Lower leg skin (tissue), 4 donors: ENCODE measurements at regions not wholly inside any gene's neighbourhood (a gene's known extent, or its start where the extent isn't known, plus 50 kb on each side); places are given as distances from the start of the nearest gene placed in this dataset.

Source experiments
- DNase-seq, 2 donors: peaks; one replicate each; pipeline ENCODE4 v3.0.0-alpha.2; 2019; ENCODE audit warnings: low spot score in 2 of 2
- H3K4me3 ChIP-seq: fragments of 200-600 bp; sonication (generic); 2 replicates; pipeline ENCODE4 v1.5.1; 2017; ENCODE audit warnings: mild to moderate bottlenecking, low read depth; ENCODE audit not compliant: poor library complexity, severe bottlenecking
- POLR2A ChIP-seq, 2 donors: fragments of 450-650 bp; IDR thresholded peaks; one replicate each; pipeline ENCODE4 v1.6.1; 2016 to 2017; ENCODE audit warnings: antibody characterized with exemption in 2 of 2, mild to moderate bottlenecking in 1 of 2, moderate library complexity in 1 of 2
- WGBS, 2 donors: methylation state at CpG; one replicate each; pipeline ENCODE4 v1.1.5; 2018; 5-methylcytosine and 5-hydroxymethylcytosine counted together
- intact Hi-C: fragments of 100-400 bp; cut with DNase I; formaldehyde crosslinking; loops from one replicate; pipeline ENCODE4 v1.15.0; 2023; ENCODE audit warnings: low total_unique reads
- TF ChIP-seq, protein P1 (sequence below), 3 donors: fragments of 450-650 bp; IDR thresholded peaks; one replicate each; pipeline ENCODE4 v1.5.1; 2016; ENCODE audit warnings: antibody characterized with exemption in 3 of 3, mild to moderate bottlenecking in 3 of 3, moderate library complexity in 2 of 3

DNA sequence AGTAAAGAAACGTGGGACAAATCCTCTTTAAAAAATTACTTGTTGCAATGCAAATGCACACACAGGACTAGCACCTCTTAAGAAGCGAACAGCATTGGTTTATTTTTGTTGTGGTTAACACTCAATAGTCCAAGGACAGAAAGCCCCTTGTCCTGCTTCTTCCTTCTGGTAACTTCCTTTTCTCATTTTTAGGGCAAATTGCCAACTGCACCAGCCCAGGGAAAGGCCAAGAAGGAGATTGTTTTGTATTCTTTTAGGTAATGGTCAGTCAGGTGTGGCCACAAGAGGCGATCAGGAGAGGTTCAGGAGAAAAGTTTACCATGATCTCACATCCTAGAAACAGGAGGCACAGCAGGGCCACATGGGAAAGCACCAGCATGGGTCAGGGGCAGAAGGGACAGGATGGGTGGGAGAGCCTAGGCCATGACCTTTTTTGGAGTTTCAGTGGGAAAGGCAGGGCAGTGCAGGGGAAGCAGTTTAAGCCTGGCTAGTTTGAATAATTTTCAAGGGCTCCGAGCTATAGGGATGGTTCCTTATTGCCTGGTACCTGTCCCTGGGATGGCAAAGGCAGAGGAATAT lies 73.0 kb downstream of the CHRNA1 start:
- no peak overlapping the region for H3K4me3 ChIP-seq
- 71 to 74% methylated on average over 4 of the region's 4 CpGs for WGBS, 2 donors
- intact Hi-C loops = no loop called here
- no peak for DNase-seq
- TF ChIP-seq, protein P1, sequence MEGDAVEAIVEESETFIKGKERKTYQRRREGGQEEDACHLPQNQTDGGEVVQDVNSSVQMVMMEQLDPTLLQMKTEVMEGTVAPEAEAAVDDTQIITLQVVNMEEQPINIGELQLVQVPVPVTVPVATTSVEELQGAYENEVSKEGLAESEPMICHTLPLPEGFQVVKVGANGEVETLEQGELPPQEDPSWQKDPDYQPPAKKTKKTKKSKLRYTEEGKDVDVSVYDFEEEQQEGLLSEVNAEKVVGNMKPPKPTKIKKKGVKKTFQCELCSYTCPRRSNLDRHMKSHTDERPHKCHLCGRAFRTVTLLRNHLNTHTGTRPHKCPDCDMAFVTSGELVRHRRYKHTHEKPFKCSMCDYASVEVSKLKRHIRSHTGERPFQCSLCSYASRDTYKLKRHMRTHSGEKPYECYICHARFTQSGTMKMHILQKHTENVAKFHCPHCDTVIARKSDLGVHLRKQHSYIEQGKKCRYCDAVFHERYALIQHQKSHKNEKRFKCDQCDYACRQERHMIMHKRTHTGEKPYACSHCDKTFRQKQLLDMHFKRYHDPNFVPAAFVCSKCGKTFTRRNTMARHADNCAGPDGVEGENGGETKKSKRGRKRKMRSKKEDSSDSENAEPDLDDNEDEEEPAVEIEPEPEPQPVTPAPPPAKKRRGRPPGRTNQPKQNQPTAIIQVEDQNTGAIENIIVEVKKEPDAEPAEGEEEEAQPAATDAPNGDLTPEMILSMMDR (IDR thresholded peaks at IDR 0.05) = no peak
- TF ChIP-seq POLR2A (IDR thresholded peaks at IDR 0.05) = no peak

DNA sequence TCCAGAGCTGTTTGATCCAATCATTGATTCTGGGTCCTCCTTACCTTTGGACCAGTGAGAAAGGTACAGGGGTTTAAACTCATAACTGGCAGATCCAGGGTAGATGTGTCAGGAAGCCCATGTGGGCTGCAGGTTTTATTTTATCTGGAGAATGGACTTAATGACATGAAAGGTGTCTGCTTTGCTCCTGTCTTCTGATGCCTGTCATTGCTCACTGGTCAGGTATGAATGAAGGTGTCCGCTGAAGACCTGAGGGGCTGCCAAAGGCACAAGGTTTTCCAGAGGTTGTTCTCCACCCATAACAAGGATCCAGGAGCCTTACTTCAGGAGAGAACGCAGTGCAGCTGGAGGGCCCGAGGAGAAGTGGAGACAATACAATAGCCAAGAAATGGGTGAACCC lies 74.2 kb downstream of the CHRNA1 start:
- intact Hi-C loops = no loop called here
- H3K4me3 ChIP-seq = no peak overlapping the region
- 91 to 97% methylated on average over 3 of the region's 3 CpGs for WGBS, 2 donors
- DNase-seq = no peak
- TF ChIP-seq, protein P1 (IDR thresholded peaks at IDR 0.05) = no peak
- no peak for TF ChIP-seq POLR2A (IDR thresholded peaks at IDR 0.05)

DNA sequence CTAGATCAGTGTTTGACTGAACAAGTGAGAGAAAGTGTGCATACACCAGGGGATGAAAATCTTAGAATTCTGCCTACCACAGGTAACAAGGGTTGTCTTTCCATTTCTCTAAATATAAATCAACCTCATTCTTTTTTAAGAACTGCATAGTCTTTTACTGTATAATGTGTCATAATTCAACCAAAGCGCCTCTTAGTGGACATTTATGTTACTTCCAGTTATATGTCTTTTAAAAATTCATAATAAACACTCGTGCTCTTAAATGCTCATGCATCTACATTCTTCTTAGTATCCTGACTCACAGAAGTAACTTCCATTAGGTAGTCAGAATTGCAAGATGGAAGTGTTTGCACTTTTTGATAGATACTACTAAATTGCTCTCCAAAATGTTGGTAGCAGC lies 76.2 kb downstream of the CHRNA1 start:
- no peak for DNase-seq
- intact Hi-C loops = no loop called here
- H3K4me3 ChIP-seq = no peak overlapping the region
- TF ChIP-seq, protein P1 (IDR thresholded peaks at IDR 0.05) = no peak
- WGBS, 2 donors = 38 to 43% methylated on average over 2 of the region's 2 CpGs

DNA sequence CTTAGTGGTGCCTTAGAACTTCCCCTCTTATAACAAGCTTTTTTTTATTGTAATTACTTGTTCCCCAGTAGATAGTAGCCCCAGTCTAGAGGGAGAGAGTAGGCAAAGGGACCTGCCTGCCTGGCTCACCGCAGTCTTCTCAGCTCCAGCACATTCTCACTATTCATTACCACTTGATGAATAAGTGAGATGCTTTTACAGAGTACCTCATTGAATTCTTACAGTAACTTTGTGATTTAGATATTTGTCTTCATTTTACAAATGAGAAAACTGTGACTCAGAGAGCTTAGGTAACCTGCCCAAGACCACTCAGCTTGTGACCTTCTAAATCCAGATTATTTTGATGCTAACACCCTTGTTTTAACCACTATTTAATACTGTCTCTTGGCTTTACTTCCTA lies 77.8 kb downstream of the CHRNA1 start:
- WGBS, 2 donors = 90 to 92% methylated on average over 1 of the region's 1 CpG
- H3K4me3 ChIP-seq = no peak overlapping the region
- DNase-seq = no peak
- intact Hi-C loops = no loop called here
- TF ChIP-seq, protein P1 (IDR thresholded peaks at IDR 0.05) = no peak
- no peak for TF ChIP-seq POLR2A (IDR thresholded peaks at IDR 0.05)

DNA sequence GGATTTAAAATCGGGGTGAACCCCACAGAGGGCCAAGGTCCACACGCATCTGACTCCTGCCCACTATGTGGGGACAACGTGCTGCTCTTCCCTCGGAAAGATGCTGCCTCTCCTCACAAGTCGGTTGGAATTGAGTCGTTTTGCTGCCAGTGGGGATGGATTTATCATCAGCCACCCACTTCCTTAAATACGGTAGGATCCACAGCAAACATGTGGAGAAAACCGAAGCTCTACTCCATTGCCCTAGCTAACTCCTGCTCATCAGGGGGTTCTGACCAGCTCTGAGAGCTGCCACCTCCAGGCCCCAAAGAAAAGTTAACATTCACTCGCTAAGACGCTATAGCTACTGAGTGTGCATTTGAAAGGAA lies 80.9 kb downstream of the CHRNA1 start:
- no peak for DNase-seq
- H3K4me3 ChIP-seq = no peak overlapping the region
- intact Hi-C loops = no loop called here
- WGBS, 2 donors = 3 to 5% methylated on average over 10 of the region's 10 CpGs
- TF ChIP-seq, protein P1 (IDR thresholded peaks at IDR 0.05) = no peak
- no peak for TF ChIP-seq POLR2A (IDR thresholded peaks at IDR 0.05)
